OCI-LY3 (cell line): ENCODE measurements at regions not wholly inside any gene's neighbourhood (a gene's known extent, or its start where the extent isn't known, plus 50 kb on each side); places are given as distances from the start of the nearest gene placed in this dataset.

Experiments
- H2AFZ ChIP-seq: fragments of 200-600, 300-600 bp; shearing (Covaris generic); 2 replicates; pipeline ENCODE4 v1.6.0; 2014; ENCODE audit warnings: antibody characterized with exemption, low read depth, low read length
- H3K27ac ChIP-seq: fragments of 200-600, 300-600 bp; sonication (generic); 2 replicates; pipeline ENCODE4 v1.5.1; 2014; ENCODE audit warnings: mild to moderate bottlenecking, low read length, moderate library complexity, mixed read lengths
- H3K27me3 ChIP-seq: fragments of 200-600, 300-600 bp; sonication (generic); 2 replicates; pipeline ENCODE4 v1.6.1; 2014; ENCODE audit warnings: low read depth, low read length, mixed read lengths
- H3K36me3 ChIP-seq: fragments of 200-600, 300-600 bp; sonication (generic); replicated peaks from 2 replicates; pipeline ENCODE3; 2014; ENCODE audit warnings: low read depth, low read length, mixed read lengths
- H3K4me1 ChIP-seq: fragments of 300-600, 200-600 bp; sonication (generic); 2 replicates; pipeline ENCODE4 v1.6.1; 2014; ENCODE audit warnings: low read length, mixed read lengths
- H3K4me2 ChIP-seq: fragments of 200-600, 300-600 bp; sonication (generic); 2 replicates; pipeline ENCODE4 v1.6.1; 2014; ENCODE audit warnings: low read length, mixed read lengths
- H3K4me3 ChIP-seq: fragments of 300-600, 200-600 bp; sonication (generic); 2 replicates; pipeline ENCODE4 v1.5.1; 2014; ENCODE audit warnings: antibody characterized with exemption, mild to moderate bottlenecking, low read length, moderate library complexity
- H3K79me2 ChIP-seq: fragments of 300-600, 200-600 bp; shearing (Covaris generic); 2 replicates; pipeline ENCODE4 v1.6.1; 2014; ENCODE audit warnings: mild to moderate bottlenecking, low read length, mixed read lengths
- H3K9ac ChIP-seq: fragments of 300-600, 200-600 bp; shearing (Covaris generic); 2 replicates; pipeline ENCODE4 v1.6.0; 2014; ENCODE audit warnings: mild to moderate bottlenecking, low read length, moderate library complexity
- H3K9me3 ChIP-seq: fragments of 200-600, 300-600 bp; shearing (Covaris generic); 2 replicates; pipeline ENCODE4 v1.6.1; 2014; ENCODE audit warnings: low read length, mixed read lengths; ENCODE audit not compliant: insufficient read depth
- H4K20me1 ChIP-seq: fragments of 200-600, 300-600 bp; sonication (generic); 2 replicates; pipeline ENCODE4 v1.6.1; 2016; ENCODE audit warnings: low read length, mixed read lengths; ENCODE audit not compliant: insufficient read depth
- EZH2phosphoT487 ChIP-seq: fragments of 200-600 bp; shearing (Covaris generic); IDR thresholded peaks from 2 replicates; pipeline ENCODE4 v1.6.1; 2018; ENCODE audit warnings: antibody characterized with exemption, mixed run types, low read depth
- TF ChIP-seq, protein P1 (sequence below): fragments of 200-600, 300-600 bp; sonication (generic); IDR thresholded peaks from 2 replicates; pipeline ENCODE4 v1.5.1; 2014; ENCODE audit warnings: antibody characterized with exemption, low read length, low read depth

DNA sequence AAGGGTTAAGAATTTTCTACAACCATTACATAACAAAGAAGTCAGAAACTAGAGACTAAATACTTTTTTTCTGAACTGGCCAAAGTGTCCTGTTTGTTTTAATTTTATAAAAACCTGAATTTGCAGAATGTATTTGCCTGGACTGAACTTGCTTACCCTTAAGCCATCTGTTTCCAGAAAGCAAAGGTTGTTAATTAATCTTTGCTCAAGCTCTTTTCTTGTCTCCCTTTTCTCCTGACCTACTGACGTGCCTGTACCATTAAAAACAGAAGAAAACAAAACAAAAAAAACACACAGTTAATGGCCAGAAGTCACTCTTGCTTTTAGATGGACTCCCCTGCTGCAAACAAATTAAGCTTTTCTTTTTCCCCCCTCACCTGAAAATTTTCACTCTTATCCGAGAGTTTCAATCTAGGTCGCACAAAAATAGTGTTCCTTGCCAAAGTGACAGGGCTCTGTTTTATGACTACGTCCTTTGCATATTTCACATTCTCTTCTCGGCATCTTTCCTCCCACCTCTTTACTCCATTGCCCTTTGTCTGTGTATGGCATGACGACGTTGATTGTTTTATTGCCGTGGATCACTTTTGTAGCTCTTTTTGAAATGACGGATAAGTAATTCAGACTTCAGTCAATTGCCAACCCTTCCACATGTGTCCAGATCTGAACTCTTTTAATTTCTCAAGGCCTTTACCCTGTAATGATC lies 333.8 kb upstream of the GRIN3A start:
- Histone ChIP-seq H3K79me2 (no peaks in the 10 kb centered on the region), H3K9ac (no peak overlapping the region), H3K4me2 (no peak overlapping the region), H3K27me3 (no peaks in the 10 kb centered on the region), H4K20me1 (no peaks in the 10 kb centered on the region), H2AFZ (no peak overlapping the region), H3K4me3 (no peak overlapping the region), H3K27ac (no peak overlapping the region), H3K4me1 (no peaks in the 10 kb centered on the region), H3K9me3 (no peaks in the 10 kb centered on the region), H3K36me3 (no peaks in the 10 kb centered on the region)
- no peak for TF ChIP-seq EZH2phosphoT487
- TF ChIP-seq, protein P1, sequence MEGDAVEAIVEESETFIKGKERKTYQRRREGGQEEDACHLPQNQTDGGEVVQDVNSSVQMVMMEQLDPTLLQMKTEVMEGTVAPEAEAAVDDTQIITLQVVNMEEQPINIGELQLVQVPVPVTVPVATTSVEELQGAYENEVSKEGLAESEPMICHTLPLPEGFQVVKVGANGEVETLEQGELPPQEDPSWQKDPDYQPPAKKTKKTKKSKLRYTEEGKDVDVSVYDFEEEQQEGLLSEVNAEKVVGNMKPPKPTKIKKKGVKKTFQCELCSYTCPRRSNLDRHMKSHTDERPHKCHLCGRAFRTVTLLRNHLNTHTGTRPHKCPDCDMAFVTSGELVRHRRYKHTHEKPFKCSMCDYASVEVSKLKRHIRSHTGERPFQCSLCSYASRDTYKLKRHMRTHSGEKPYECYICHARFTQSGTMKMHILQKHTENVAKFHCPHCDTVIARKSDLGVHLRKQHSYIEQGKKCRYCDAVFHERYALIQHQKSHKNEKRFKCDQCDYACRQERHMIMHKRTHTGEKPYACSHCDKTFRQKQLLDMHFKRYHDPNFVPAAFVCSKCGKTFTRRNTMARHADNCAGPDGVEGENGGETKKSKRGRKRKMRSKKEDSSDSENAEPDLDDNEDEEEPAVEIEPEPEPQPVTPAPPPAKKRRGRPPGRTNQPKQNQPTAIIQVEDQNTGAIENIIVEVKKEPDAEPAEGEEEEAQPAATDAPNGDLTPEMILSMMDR = no peak

DNA sequence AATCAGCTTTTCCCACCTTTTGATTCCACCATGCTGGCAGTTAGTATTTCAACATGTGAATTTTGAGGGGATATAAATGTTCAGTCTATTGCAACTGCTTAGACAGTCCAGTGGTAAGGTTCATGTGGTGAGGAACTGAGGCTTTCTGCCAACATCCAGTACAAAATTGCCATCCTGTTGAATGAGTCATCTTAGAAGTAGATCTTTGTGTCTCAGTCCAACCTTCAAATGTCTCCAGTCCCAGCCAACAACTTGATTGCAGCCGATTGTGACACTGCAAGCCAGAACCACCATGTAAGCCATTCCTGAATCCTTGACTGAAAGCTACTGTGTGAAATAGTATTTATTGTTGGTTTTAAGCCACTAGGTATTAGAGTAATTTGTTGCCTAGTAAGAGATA lies 331.5 kb upstream of the GRIN3A start:
- no peak overlapping the region for H2AFZ ChIP-seq
- H3K9ac ChIP-seq = no peak overlapping the region
- H3K4me1 ChIP-seq = no peaks in the 10 kb centered on the region
- no peaks in the 10 kb centered on the region for H3K9me3 ChIP-seq
- no peaks in the 10 kb centered on the region for H4K20me1 ChIP-seq
- H3K4me3 ChIP-seq = no peak overlapping the region
- no peak overlapping the region for H3K27ac ChIP-seq
- H3K79me2 ChIP-seq = no peaks in the 10 kb centered on the region
- no peaks in the 10 kb centered on the region for H3K36me3 ChIP-seq
- H3K27me3 ChIP-seq = no peaks in the 10 kb centered on the region
- no peak for TF ChIP-seq EZH2phosphoT487
- TF ChIP-seq, protein P1 = no peak
- no peak overlapping the region for H3K4me2 ChIP-seq

DNA sequence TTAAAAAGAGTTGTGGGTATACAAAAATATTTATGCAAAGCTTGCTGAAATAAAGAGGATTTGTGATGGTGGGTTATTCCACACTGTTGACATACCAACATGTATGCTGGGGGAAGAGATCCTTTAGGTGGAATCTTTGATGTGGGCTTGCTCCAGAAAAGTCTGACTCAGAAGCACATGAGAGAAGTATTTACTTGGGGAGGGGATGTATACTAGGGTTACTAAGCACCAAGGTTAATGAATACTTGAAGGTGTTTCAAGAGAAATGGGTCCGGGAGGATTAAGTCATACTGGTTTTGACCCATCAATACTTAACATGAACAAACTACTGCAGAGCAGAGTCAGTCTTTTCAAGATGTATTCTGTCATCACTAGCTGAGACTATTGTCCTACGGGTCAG lies 316.4 kb upstream of the GRIN3A start:
- Histone ChIP-seq H3K4me1 (no peaks in the 10 kb centered on the region), H3K27ac (no peak overlapping the region), H3K4me2 (no peak overlapping the region), H3K36me3 (no peaks in the 10 kb centered on the region), H3K9ac (no peak overlapping the region), H3K79me2 (no peaks in the 10 kb centered on the region), H4K20me1 (no peaks in the 10 kb centered on the region), H3K9me3 (no peaks in the 10 kb centered on the region), H3K4me3 (no peak overlapping the region), H3K27me3 (no peaks in the 10 kb centered on the region), H2AFZ (no peak overlapping the region)
- no peak for TF ChIP-seq EZH2phosphoT487
- TF ChIP-seq, protein P1 = no peak

DNA sequence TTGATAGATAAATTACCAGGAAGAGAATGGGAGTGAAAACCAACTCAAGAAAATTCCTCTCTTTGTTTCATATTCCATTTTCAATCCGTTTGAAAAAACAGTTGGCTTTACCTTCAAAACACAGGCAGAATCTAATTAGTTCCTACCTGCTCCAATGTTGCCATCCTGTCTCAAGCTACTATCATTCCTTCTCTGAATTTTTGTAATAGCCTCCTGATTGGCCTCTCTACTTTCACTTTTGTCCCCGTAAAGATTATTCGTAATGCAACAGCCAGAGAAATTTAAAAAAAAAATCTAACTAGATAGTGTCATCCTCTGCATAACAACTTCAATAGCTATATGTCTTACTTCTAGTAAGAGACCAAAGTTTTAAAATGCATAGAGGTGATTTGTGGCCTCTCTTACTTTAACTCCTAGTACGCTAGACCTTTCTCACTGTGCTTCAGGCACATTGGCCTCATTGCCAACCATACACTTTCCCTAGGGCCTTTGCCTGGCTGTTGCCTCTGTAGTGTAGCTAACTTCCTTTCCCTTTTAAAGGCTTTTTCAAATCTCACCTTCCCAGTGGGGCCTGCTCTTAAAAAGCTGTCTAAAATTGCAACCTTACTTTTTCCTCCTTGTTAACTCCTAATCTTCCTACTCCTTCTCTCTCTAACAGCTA lies 311.3 kb upstream of the GRIN3A start:
- H3K36me3 ChIP-seq = no peaks in the 10 kb centered on the region
- no peaks in the 10 kb centered on the region for H3K9me3 ChIP-seq
- H3K4me2 ChIP-seq = no peak overlapping the region
- TF ChIP-seq, protein P1 = no peak
- no peak for TF ChIP-seq EZH2phosphoT487
- no peaks in the 10 kb centered on the region for H4K20me1 ChIP-seq
- no peak overlapping the region for H3K4me3 ChIP-seq
- no peak overlapping the region for H3K27ac ChIP-seq
- no peaks in the 10 kb centered on the region for H3K27me3 ChIP-seq
- H3K79me2 ChIP-seq = no peaks in the 10 kb centered on the region
- H2AFZ ChIP-seq = no peak overlapping the region
- H3K9ac ChIP-seq = no peak overlapping the region
- H3K4me1 ChIP-seq = no peaks in the 10 kb centered on the region
